ENCODE measurements at regions not wholly inside any gene's neighbourhood (a gene's known extent, or its start where the extent isn't known, plus 50 kb on each side); places are given as distances from the start of the nearest gene placed in this dataset.
"Not testable (repeated sequence)": the region's sequence is repeated elsewhere in the genome, so short reads cannot be mapped to it uniquely, and the experiment has no call there.

DNA sequence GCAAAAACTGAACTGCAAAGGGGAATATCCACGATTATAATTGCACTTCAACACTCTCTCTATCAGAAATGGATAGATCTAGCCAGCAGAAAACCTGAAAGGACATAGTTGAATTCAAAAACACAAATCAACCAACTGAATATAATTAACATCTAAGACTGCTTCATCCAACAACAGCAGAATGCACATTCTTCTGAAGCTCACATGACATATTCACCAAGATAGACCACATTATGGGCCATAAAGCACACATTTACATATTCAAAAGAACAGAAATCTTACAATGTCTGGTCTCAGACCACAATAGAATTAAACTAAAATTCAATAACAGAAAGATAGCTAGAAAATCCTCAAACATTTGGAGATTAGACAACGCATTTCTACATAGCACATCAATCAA lies 118.3 kb downstream of the FBXO4 start:
- no peak for DNase-seq
- H3K4me3 Mint-ChIP-seq = no peak overlapping the region
- H3K36me3 Mint-ChIP-seq (ENCODE audit: low read depth) = no peaks in the 10 kb centered on the region
- no peak overlapping the region for H3K27ac Mint-ChIP-seq
- peaks cover 25% of the 10 kb centered on the region for H3K27me3 Mint-ChIP-seq
- H3K9me3 Mint-ChIP-seq = no peaks in the 10 kb centered on the region
- H3K4me1 Mint-ChIP-seq (ENCODE audit: low read depth) = no peaks in the 10 kb centered on the region

DNA sequence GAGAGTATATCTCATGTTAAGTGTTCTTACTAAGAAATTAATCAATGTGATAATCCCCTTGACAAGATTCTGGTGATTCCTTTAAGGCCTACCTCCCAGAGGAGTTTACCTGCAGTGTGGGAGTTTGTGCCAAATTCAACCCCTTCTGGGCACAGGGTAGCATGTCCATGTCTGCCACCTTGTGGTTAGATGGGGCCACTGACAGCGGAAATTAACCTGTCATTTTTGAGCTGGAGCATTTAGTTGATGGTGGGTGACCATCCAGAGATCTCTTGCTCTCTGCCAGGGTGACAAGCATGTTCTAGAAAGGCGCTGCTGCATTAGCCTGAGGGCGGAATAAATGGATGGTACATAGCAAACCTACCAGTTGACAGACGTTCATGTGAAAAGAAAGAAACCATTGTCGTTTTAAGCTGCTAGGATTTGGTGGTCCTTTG lies 132.2 kb downstream of the FBXO4 start:
- no peak overlapping the region for H3K27ac Mint-ChIP-seq
- H3K4me3 Mint-ChIP-seq = no peak overlapping the region
- H3K4me1 Mint-ChIP-seq (ENCODE audit: low read depth) = no peaks in the 10 kb centered on the region
- H3K9me3 Mint-ChIP-seq = no peaks in the 10 kb centered on the region
- peaks cover 5% of the 10 kb centered on the region for H3K27me3 Mint-ChIP-seq
- DNase-seq = peak; percentile 61
- no peaks in the 10 kb centered on the region for H3K36me3 Mint-ChIP-seq (ENCODE audit: low read depth)

GRCh38 chr5:42059291-42059690 lies 134.2 kb downstream of the FBXO4 start:
- no peak overlapping the region for H3K4me3 Mint-ChIP-seq
- DNase-seq = no peak
- peaks cover 3% of the 10 kb centered on the region for H3K27me3 Mint-ChIP-seq
- no peak overlapping the region for H3K27ac Mint-ChIP-seq
- no peaks in the 10 kb centered on the region for H3K4me1 Mint-ChIP-seq (ENCODE audit: low read depth)
- no peaks in the 10 kb centered on the region for H3K9me3 Mint-ChIP-seq
- H3K36me3 Mint-ChIP-seq (ENCODE audit: low read depth) = no peaks in the 10 kb centered on the region

GRCh38 chr5:42059778-42060464 lies 134.8 kb downstream of the FBXO4 start:
- Mint-ChIP-seq H3K36me3 (ENCODE audit: low read depth) (no peaks in the 10 kb centered on the region), H3K4me3 (no peak overlapping the region), H3K27ac (no peak overlapping the region), H3K9me3 (no peaks in the 10 kb centered on the region), H3K27me3 (peaks cover 3% of the 10 kb centered on the region), H3K4me1 (ENCODE audit: low read depth) (no peaks in the 10 kb centered on the region)
- DNase-seq = no peak

GRCh38 chr5:42061121-42061520 lies 136.0 kb downstream of the FBXO4 start:
- Mint-ChIP-seq H3K27me3 (peaks cover 3% of the 10 kb centered on the region), H3K4me3 (no peak overlapping the region), H3K9me3 (no peaks in the 10 kb centered on the region), H3K4me1 (ENCODE audit: low read depth) (no peaks in the 10 kb centered on the region), H3K36me3 (ENCODE audit: low read depth) (no peaks in the 10 kb centered on the region), H3K27ac (no peak overlapping the region)
- DNase-seq = no peak

DNA sequence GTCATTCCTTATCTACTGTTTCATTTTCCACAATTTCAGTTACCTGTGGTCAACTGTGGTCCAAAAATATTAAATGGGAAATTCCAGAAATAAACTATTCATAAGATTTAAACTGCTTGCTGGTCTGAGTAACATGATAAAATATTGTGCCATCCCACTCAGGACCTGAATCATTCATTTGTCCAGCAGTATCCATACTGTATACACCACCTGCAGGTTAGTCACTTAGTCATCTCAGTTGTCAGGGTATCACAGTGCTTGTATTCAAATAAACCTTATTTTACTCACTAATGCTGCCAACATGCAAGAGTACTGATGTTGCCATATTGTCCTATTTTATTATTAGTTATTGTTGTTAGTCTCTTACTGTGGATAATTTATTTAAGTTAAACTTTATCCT lies 139.7 kb downstream of the FBXO4 start:
- Mint-ChIP-seq H3K27ac (no peak overlapping the region), H3K4me3 (no peak overlapping the region), H3K36me3 (ENCODE audit: low read depth) (no peaks in the 10 kb centered on the region), H3K4me1 (ENCODE audit: low read depth) (no peaks in the 10 kb centered on the region), H3K27me3 (no peaks in the 10 kb centered on the region), H3K9me3 (no peaks in the 10 kb centered on the region)
- DNase-seq = no peak

- no peak overlapping the region for H3K27ac Mint-ChIP-seq
These were observed 141.1 kb downstream of the FBXO4 start for GRCh38 chr5:42066131-42066530.

GRCh38 chr5:42074353-42074752 lies 149.3 kb downstream of the FBXO4 start:
- no peaks in the 10 kb centered on the region for H3K9me3 Mint-ChIP-seq
- H3K27me3 Mint-ChIP-seq = peaks cover 4% of the 10 kb centered on the region
- no peak overlapping the region for H3K27ac Mint-ChIP-seq
- H3K4me1 Mint-ChIP-seq (ENCODE audit: low read depth) = no peaks in the 10 kb centered on the region
- no peaks in the 10 kb centered on the region for H3K36me3 Mint-ChIP-seq (ENCODE audit: low read depth)
- H3K4me3 Mint-ChIP-seq = no peak overlapping the region
- no peak for DNase-seq

More at GRCh38 chr5:42066131-42066530, 141.1 kb downstream of the FBXO4 start:
- no peaks in the 10 kb centered on the region for H3K36me3 Mint-ChIP-seq (ENCODE audit: low read depth)
- DNase-seq = no peak
- H3K27me3 Mint-ChIP-seq = no peaks in the 10 kb centered on the region
- H3K4me3 Mint-ChIP-seq = no peak overlapping the region
- H3K9me3 Mint-ChIP-seq = no peaks in the 10 kb centered on the region
- H3K4me1 Mint-ChIP-seq (ENCODE audit: low read depth) = no peaks in the 10 kb centered on the region

DNA sequence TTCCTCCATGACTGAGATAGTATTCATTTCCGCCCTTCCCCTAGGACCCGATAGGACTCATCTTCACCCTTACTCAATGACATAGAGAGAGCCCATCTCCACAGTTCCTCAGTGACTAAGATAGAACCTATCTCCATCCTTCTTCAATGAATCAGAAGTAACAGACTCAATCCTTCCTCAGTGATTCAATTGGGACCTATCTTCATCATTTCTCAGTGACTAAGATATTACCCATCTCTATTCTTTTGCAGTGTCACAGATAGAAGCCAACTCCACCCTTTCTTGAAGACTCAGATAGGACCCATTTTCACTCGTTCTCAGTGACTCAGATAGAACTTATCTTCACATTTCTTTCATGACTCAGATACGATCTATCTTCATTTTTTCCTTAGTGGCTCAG lies 164.6 kb downstream of the FBXO4 start:
- Mint-ChIP-seq H3K9me3 (peaks cover 8% of the 10 kb centered on the region), H3K36me3 (ENCODE audit: low read depth) (no peaks in the 10 kb centered on the region), H3K27ac (peak overlapping the region; percentile 87), H3K27me3 (no peaks in the 10 kb centered on the region), H3K4me1 (ENCODE audit: low read depth) (peaks cover 7% of the 10 kb centered on the region), H3K4me3 (no peak overlapping the region)
- no peak for DNase-seq

DNA sequence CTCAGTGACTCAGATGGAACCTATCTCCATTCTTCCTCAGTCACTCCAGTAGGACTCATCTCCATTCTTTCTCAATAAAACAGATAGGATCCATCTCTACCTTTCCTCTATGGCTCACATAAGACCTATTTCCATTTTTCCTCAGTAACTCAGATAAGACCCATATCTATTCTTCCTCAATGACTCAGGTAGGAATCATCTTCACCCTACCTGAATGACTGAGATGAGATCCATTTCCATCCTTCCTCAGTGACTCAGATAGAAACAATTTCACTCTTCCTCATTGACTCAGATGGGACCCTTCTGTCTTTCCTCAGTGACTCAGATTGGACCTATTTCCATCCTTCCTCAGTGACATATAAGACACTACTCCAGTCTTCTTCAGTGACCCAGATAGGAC lies 165.1 kb downstream of the FBXO4 start:
- Mint-ChIP-seq H3K27me3 (no peaks in the 10 kb centered on the region), H3K4me3 (no peak overlapping the region), H3K36me3 (ENCODE audit: low read depth) (no peaks in the 10 kb centered on the region), H3K27ac (peak overlapping the region; percentile 87), H3K4me1 (ENCODE audit: low read depth) (peaks cover 7% of the 10 kb centered on the region), H3K9me3 (peaks cover 8% of the 10 kb centered on the region)
- DNase-seq = no peak

- H3K4me3 Mint-ChIP-seq; H3K36me3 Mint-ChIP-seq (ENCODE audit: low read depth); H3K27ac Mint-ChIP-seq; DNase-seq; H3K9me3 Mint-ChIP-seq; H3K27me3 Mint-ChIP-seq; H3K4me1 Mint-ChIP-seq (ENCODE audit: low read depth): not testable (repeated sequence)
These were observed 174.8 kb downstream of the FBXO4 start for GRCh38 chr5:42099846-42100245.

DNA sequence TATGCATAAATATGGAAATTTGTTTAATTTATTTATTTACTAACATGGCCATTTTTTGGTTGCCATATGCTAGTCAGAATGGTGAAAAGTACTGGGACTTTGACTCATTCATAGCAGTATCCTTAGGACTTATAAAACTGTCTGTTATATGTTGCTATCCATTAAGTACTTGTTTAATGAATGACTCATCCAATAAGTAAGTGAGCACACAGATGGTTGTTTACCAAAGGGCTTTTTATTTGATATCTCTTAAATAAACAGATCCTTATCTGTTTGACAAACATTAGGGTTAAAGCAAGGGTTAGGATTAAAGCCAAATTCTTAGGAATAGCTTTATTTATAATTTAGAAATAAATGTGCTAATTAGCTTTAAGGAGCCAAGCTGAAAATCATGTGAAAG lies 183.4 kb downstream of the FBXO4 start:
- no peak overlapping the region for H3K27ac Mint-ChIP-seq
- H3K9me3 Mint-ChIP-seq = peaks cover 2% of the 10 kb centered on the region
- DNase-seq = no peak
- H3K4me3 Mint-ChIP-seq = no peak overlapping the region
- H3K4me1 Mint-ChIP-seq (ENCODE audit: low read depth) = peaks cover 5% of the 10 kb centered on the region
- no peaks in the 10 kb centered on the region for H3K36me3 Mint-ChIP-seq (ENCODE audit: low read depth)
- H3K27me3 Mint-ChIP-seq = peaks cover 10% of the 10 kb centered on the region

DNA sequence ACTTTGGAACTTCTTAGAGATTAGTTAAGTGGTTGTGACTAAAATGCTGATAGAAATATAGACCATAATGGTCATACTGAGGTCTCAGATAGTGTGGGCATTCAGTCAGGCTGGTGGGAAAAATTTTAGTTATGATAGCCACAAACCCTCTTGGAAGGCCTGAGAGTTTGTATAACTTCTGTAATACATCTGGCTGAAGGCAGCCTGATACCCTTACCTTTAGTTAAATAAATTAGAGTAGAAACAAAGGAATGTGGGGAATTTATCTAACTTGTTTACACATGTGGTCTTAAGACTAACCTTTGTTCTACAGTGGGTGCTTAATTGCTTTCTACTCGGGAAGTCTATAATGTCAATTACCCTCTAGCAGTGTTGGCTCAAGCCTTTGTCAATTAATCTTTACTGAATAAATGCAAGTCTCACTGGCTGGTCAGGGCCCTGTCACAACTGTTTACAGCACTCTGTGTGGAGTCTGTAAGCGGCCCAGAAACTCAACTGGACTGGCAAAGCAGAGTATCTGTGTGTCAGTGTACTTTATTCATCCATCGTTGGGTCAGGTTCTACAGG lies 184.0 kb downstream of the FBXO4 start:
- Mint-ChIP-seq H3K4me3 (no peak overlapping the region), H3K27me3 (peaks cover 10% of the 10 kb centered on the region), H3K9me3 (peaks cover 2% of the 10 kb centered on the region), H3K36me3 (ENCODE audit: low read depth) (no peaks in the 10 kb centered on the region), H3K4me1 (ENCODE audit: low read depth) (no peaks in the 10 kb centered on the region), H3K27ac (no peak overlapping the region)
- no peak for DNase-seq

- not testable (repeated sequence) for DNase-seq; H3K27me3 Mint-ChIP-seq; H3K36me3 Mint-ChIP-seq (ENCODE audit: low read depth); H3K9me3 Mint-ChIP-seq; H3K4me3 Mint-ChIP-seq; H3K4me1 Mint-ChIP-seq (ENCODE audit: low read depth); H3K27ac Mint-ChIP-seq
These were observed 190.6 kb downstream of the FBXO4 start for GRCh38 chr5:42115721-42116120.

- Mint-ChIP-seq H3K4me1 (ENCODE audit: low read depth) (no peaks in the 10 kb centered on the region), H3K4me3 (no peak overlapping the region), H3K9me3 (no peaks in the 10 kb centered on the region), H3K36me3 (ENCODE audit: low read depth) (no peaks in the 10 kb centered on the region), H3K27me3 (no peaks in the 10 kb centered on the region), H3K27ac (no peak overlapping the region)
- no peak for DNase-seq
These were observed 195.0 kb downstream of the FBXO4 start for GRCh38 chr5:42120070-42120469.

GRCh38 chr5:42121401-42121800 lies 196.3 kb downstream of the FBXO4 start:
- no peaks in the 10 kb centered on the region for H3K36me3 Mint-ChIP-seq (ENCODE audit: low read depth)
- H3K27me3 Mint-ChIP-seq = no peaks in the 10 kb centered on the region
- H3K4me3 Mint-ChIP-seq = no peak overlapping the region
- no peaks in the 10 kb centered on the region for H3K9me3 Mint-ChIP-seq
- H3K27ac Mint-ChIP-seq = no peak overlapping the region
- no peaks in the 10 kb centered on the region for H3K4me1 Mint-ChIP-seq (ENCODE audit: low read depth)
- DNase-seq = no peak
